Ishikawa (cell line): ENCODE measurements at regions not wholly inside any gene's neighbourhood (a gene's known extent, or its start where the extent isn't known, plus 50 kb on each side); places are given as distances from the start of the nearest gene placed in this dataset.

Source experiments
- CEBPB ChIP-seq: IDR thresholded peaks from 2 replicates; pipeline ENCODE4 v1.6.1; 2012
- CREB1 ChIP-seq: IDR thresholded peaks from 2 replicates; pipeline ENCODE4 v1.6.1; 2012; ENCODE audit warnings: low read depth
- EGR1 ChIP-seq: IDR thresholded peaks from 2 replicates; pipeline ENCODE4 v1.6.1; 2012
- EP300 ChIP-seq: IDR thresholded peaks from 2 replicates; pipeline ENCODE4 v1.6.1; 2012; ENCODE audit warnings: borderline replicate concordance
- FOXM1 ChIP-seq: IDR thresholded peaks from 2 replicates; pipeline ENCODE4 v1.6.1; 2012; ENCODE audit warnings: low read depth, borderline replicate concordance
- MAX ChIP-seq: IDR thresholded peaks from 2 replicates; pipeline ENCODE4 v1.6.1; 2012
- NFIC ChIP-seq: IDR thresholded peaks from 2 replicates; pipeline ENCODE4 v1.6.1; 2012
- RAD21 ChIP-seq: IDR thresholded peaks from 2 replicates; pipeline ENCODE4 v1.6.1; 2012; ENCODE audit warnings: low read depth
- REST ChIP-seq: IDR thresholded peaks from 2 replicates; pipeline ENCODE4 v1.6.1; 2012; ENCODE audit warnings: low read depth, mild to moderate bottlenecking
- TAF1 ChIP-seq: IDR thresholded peaks from 2 replicates; pipeline ENCODE4 v1.6.1; 2012; ENCODE audit warnings: low read depth, mild to moderate bottlenecking
- TCF12 ChIP-seq: IDR thresholded peaks from 2 replicates; pipeline ENCODE4 v1.6.1; 2012; ENCODE audit warnings: low read depth
- TEAD4 ChIP-seq: IDR thresholded peaks from 2 replicates; pipeline ENCODE4 v1.6.1; 2012
- USF1 ChIP-seq: IDR thresholded peaks from 2 replicates; pipeline ENCODE4 v1.6.1; 2012
- YY1 ChIP-seq: IDR thresholded peaks from 2 replicates; pipeline ENCODE4 v1.6.1; 2012; ENCODE audit warnings: low read depth

GRCh38 chr5:99674101-99674500, 745.3 kb upstream of the CHD1 start:
- no peak for TF ChIP-seq TAF1
- TF ChIP-seq CEBPB, result no peak
- TF ChIP-seq TEAD4, result no peak
- no peak for TF ChIP-seq REST
- TF ChIP-seq NFIC, result no peak
- no peak for TF ChIP-seq EP300
- no peak for TF ChIP-seq MAX
- TF ChIP-seq YY1, result no peak
- TF ChIP-seq RAD21, result no peak
- no peak for TF ChIP-seq CREB1
- TF ChIP-seq USF1, result no peak
- TF ChIP-seq FOXM1, result no peak
- TF ChIP-seq EGR1, result no peak
- no peak for TF ChIP-seq TCF12
